ENCODE measurements at regions not wholly inside any gene's neighbourhood (a gene's known extent, or its start where the extent isn't known, plus 50 kb on each side); places are given as distances from the start of the nearest gene placed in this dataset.

DNA sequence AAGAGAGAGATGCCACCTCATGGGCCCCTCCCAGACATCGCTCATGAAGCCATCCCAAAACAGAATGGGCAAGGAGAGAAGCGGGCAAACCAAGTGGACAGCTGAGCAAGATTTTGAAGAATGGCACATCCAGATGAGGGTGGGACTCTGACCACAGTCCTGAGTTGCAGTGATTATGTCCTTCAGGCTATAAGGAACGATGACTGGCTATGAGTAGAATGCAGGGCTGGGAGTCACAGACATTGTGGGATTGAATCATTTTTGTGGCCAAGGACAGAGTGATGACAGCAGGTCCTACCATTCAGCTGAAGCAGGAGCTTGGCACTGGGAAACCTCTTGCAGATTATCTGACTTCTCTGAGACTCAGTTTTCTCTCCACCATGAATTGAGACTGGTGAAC, 245.7 kb upstream of the SLC30A5 start:
- TF ChIP-seq, protein P1, sequence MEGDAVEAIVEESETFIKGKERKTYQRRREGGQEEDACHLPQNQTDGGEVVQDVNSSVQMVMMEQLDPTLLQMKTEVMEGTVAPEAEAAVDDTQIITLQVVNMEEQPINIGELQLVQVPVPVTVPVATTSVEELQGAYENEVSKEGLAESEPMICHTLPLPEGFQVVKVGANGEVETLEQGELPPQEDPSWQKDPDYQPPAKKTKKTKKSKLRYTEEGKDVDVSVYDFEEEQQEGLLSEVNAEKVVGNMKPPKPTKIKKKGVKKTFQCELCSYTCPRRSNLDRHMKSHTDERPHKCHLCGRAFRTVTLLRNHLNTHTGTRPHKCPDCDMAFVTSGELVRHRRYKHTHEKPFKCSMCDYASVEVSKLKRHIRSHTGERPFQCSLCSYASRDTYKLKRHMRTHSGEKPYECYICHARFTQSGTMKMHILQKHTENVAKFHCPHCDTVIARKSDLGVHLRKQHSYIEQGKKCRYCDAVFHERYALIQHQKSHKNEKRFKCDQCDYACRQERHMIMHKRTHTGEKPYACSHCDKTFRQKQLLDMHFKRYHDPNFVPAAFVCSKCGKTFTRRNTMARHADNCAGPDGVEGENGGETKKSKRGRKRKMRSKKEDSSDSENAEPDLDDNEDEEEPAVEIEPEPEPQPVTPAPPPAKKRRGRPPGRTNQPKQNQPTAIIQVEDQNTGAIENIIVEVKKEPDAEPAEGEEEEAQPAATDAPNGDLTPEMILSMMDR (conservative IDR thresholded peaks at IDR 0.05 in 1 of 2, IDR thresholded peaks at IDR 0.05 in 1 of 2; ENCODE audit: extremely low read depth in 1 of 2, insufficient read depth in 1 of 2, low read depth in 1 of 2, low read length in 2 of 2): no peak
- TF ChIP-seq EZH2 (IDR thresholded peaks at IDR 0.05; ENCODE audit: borderline replicate concordance, low read length): no peak
